HG02571 (cell line): ENCODE measurements at regions not wholly inside any gene's neighbourhood (a gene's known extent, or its start where the extent isn't known, plus 50 kb on each side); places are given as distances from the start of the nearest gene placed in this dataset.
"Not testable (repeated sequence)": the region's sequence is repeated elsewhere in the genome, so short reads cannot be mapped to it uniquely, and the experiment has no call there.

ENCODE experiments used
- ATAC-seq: cut with Tn5 transposase; IDR thresholded peaks from one replicate; pipeline ENCODE4 v1.9.1; 2021; ENCODE audit warnings: mild to moderate bottlenecking, moderate library complexity; ENCODE audit not compliant: unreplicated experiment

DNA sequence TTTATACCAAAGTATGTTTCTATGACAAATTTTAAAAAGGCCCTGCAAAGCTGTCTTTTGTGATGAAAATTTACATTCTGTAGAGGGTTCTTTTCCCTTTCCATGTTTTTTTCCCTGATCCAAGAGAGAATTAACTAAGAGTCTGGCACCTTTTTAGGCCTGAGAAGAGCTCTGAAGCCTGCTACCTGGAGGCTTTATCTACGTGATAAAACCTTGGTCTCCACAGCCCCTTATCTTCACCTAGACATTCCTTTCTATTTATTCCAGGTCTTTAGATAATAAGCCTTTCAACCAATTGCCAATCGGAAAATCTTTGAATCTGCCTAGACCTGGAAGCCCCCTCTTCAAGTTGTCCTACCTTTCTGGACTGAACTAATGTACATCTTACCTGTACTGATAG is 774.1 kb upstream of the LRRTM1 start:
- no peak for ATAC-seq

DNA sequence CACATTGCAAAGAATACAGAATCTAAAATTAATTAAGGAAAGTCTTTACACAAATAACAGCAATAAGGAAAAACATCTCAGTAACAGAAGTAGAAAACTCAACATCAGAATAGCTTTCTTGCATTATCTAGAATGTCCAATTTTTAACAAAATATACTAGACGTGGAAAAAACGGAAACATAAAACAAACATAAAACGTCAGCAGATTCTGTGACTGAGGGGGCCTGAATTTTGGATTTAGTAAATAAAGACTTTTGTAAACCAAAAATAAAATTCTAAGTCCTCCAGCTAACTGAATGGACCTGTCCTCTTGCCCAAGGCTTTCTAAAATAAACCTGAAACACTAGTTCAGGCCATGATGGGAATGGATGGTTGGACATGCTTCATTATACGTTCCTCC is 773.5 kb upstream of the LRRTM1 start:
- ATAC-seq = no peak

- ATAC-seq = no peak
These were observed 772.8 kb upstream of the LRRTM1 start for GRCh38 chr2:81077396-81077795.

- ATAC-seq = no peak
These were observed 768.9 kb upstream of the LRRTM1 start for GRCh38 chr2:81073412-81073811.

DNA sequence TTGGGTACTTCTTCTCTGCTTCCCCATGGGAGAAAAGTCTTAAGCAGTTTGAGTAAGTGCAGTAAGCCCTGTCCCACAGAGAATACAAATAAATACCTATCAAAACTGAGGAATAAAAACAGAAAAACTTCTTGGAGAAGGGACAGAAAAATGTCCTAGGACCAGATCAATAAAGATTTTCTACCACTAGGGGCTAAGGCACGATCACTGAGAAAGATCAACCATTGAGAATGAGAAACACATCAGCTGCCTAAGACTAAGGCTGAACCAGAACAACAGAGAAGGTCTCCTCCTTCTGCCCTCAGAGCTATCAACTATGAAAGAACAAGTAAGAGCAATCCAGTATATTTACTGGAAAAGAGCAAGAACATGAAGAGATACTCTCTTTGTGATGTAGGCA is 763.6 kb upstream of the LRRTM1 start:
- ATAC-seq = no peak

GRCh38 chr2:81061016-81061415 is 756.5 kb upstream of the LRRTM1 start:
- no peak for ATAC-seq

DNA sequence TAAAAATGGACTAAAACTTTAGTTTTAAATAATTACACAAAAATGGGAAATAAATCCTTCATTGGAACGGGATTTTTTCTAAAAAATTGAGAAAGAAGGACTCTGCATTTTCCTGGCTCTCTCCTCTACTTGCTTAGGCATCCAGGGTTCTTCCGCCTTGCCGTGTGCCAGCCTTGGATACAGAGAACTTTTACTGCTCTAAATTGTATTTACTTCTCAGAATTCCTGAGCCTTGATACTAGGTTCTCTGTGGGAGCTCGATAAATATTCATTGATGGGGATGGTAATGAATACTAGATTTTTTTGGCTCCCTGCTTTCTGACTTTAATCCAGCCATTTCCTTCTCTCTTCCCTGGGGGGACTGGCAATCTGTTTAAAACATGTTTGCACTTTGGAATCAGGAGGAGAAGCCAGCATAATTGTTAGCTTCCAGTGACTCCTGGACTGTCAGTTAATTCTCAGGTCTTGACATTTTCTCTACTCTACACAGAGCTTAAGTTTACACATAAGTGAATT is 746.1 kb upstream of the LRRTM1 start:
- no peak for ATAC-seq

GRCh38 chr2:81043681-81044080 is 739.1 kb upstream of the LRRTM1 start:
- no peak for ATAC-seq

- no peak for ATAC-seq
These were observed 702.6 kb upstream of the LRRTM1 start for GRCh38 chr2:81007104-81007503.

- ATAC-seq = no peak
These were observed 698.4 kb upstream of the LRRTM1 start for GRCh38 chr2:81002906-81003305.

DNA sequence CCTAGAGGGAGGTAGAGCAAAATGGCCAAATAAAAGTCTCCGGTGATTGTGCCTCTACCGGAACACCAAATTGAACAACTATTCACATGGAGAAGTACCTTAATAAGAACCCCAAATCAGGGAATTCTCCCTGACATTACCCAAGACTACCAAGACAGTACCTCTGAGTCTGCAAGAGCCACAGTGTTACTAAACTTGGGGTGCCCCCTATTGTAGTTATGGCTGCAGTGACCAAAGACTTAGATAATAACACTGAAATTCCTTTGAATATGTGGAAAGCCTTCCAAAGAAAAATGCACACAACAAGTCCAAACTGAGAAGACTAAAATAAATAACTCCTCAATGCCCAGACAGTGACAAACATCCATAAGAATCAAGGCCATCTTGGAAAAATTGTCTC is 682.9 kb upstream of the LRRTM1 start:
- ATAC-seq = no peak

- ATAC-seq = no peak
These were observed 665.3 kb upstream of the LRRTM1 start for GRCh38 chr2:80969900-80970299.

GRCh38 chr2:80968450-80968849 is 663.9 kb upstream of the LRRTM1 start:
- no peak for ATAC-seq

- ATAC-seq = no peak
These were observed 643.1 kb upstream of the LRRTM1 start for GRCh38 chr2:80947601-80948130.

DNA sequence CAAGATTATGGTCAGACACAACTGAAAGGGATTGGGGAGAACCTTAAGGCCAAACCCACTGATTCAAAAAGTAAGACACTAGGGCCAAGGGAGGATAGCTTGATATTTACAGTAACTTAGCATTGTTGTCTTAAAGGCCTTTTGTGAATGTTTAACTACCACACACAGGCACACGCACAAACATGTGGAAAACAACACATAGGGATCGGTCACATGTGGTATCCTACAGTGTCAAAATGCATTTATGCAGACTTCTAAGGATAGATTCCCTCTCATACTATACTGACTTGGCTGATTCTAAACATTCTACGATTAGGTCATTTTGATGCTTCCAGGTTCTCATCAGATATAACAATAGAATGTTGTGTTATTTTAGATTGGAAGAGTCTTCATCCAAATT is 638.9 kb upstream of the LRRTM1 start:
- no peak for ATAC-seq

DNA sequence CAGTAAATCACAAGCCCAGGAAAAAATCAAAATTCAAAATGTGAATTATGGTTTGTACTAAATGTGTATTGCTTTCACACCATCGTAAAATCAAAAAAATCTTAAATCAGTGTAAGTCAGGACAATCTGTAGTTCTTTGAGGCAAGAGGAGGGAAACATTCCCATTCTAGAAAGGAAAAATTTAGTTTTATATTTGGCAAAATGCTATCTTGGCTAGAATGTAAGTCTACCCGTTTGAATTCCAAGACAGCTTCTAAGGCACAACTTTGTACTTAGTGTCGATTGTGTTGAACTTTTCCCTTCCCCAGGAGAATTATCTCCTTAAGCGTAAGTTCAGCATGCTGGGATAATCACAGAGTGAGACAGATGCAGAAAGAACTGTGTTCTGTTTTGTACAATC is 638.2 kb upstream of the LRRTM1 start:
- ATAC-seq = no peak

- no peak for ATAC-seq
These were observed 633.9 kb upstream of the LRRTM1 start for GRCh38 chr2:80938463-80938862.

DNA sequence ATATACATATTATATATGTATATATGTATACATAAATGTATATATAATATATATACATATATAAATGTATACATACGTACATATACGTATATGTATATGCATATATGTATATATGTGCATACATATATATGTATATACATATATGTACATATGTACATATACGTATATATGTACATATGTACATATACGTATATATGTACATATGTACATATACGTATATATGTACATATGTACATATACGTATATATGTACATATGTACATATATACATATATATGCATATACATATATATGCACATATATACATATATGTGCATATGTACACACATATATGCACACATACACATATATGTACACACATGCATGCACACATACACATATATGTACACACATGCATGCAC is 627.3 kb upstream of the LRRTM1 start:
- ATAC-seq = not testable (repeated sequence)

- ATAC-seq = no peak
These were observed 626.2 kb upstream of the LRRTM1 start for GRCh38 chr2:80930777-80931176.

DNA sequence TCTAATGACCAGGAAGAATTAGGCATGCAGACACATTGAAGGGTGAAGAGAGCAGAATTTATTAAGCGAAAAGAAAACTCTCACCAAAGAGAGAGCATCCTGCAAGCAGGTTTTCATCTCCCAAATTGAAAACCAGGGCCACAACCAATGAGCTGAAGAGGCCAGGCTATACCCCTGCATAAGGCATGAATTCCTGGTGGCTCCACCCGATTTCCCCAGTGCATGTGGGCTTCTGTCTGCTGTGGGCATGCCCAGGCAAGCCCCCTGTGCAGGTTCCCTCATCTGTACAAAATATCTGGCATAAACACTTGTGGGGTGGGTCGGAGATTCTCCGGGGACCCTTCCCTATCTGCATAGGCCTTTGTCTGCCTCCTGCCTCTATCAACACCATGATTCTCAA is 621.6 kb upstream of the LRRTM1 start:
- ATAC-seq = no peak

DNA sequence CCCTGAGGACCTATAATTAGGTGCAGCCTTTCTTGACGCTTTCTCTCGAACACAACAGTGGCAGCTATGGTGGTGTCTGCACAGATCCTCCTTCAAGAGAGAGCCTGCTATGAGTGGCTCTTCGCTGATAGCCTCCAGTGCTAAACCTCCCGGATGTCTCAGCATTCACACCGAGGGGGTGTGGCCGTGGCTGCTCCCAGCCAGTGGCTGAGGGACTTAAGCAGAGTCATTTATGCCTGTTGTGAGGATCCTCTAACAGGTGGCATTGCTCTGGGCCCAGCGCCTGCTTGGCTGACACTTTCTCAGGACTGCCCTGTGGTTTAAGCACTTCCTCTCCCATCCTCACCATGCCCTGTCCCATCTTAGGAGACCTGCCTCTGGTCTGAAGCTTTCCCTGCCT is 592.0 kb upstream of the LRRTM1 start:
- ATAC-seq = no peak

GRCh38 chr2:80894486-80894885 is 589.9 kb upstream of the LRRTM1 start:
- no peak for ATAC-seq

DNA sequence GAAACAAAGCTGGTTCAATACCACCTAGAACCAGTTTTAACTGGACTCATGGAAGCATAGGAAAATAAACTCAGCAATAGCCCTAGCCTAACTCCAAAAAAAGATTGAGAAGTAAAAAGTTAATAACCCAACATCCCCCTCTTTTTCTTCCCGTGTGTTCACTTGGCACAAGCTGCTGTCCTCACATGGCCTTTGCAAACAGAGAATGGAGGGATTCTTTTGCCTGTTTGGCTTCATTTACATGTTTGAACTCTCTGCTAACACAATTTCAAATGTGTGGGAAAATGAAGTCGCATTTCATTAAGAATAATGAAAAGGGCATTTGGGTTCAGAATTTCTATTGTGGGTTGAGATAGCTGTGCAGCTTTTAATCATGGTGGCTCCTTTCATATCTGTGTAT is 589.2 kb upstream of the LRRTM1 start:
- no peak for ATAC-seq
